ENCODE measurements at regions not wholly inside any gene's neighbourhood (a gene's known extent, or its start where the extent isn't known, plus 50 kb on each side); places are given as distances from the start of the nearest gene placed in this dataset.

GRCh38 chr11:104588446-104588845, 309.8 kb downstream of the CASP12 start:
- DNase-seq (ENCODE audit: insufficient read length, low spot score) = no peak
- TF ChIP-seq, protein P1, sequence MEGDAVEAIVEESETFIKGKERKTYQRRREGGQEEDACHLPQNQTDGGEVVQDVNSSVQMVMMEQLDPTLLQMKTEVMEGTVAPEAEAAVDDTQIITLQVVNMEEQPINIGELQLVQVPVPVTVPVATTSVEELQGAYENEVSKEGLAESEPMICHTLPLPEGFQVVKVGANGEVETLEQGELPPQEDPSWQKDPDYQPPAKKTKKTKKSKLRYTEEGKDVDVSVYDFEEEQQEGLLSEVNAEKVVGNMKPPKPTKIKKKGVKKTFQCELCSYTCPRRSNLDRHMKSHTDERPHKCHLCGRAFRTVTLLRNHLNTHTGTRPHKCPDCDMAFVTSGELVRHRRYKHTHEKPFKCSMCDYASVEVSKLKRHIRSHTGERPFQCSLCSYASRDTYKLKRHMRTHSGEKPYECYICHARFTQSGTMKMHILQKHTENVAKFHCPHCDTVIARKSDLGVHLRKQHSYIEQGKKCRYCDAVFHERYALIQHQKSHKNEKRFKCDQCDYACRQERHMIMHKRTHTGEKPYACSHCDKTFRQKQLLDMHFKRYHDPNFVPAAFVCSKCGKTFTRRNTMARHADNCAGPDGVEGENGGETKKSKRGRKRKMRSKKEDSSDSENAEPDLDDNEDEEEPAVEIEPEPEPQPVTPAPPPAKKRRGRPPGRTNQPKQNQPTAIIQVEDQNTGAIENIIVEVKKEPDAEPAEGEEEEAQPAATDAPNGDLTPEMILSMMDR (IDR thresholded peaks at IDR 0.05; ENCODE audit: insufficient read depth, missing control alignments) = no peak
- no peak for FAIRE-seq

- DNase-seq (ENCODE audit: insufficient read length, low spot score) (no peak), FAIRE-seq (no peak)
- TF ChIP-seq, protein P1 (IDR thresholded peaks at IDR 0.05; ENCODE audit: insufficient read depth, missing control alignments) = no peak
Observed at GRCh38 chr11:104584823-104585222, 313.4 kb downstream of the CASP12 start.

GRCh38 chr11:104583857-104584256, 314.4 kb downstream of the CASP12 start:
- no peak for DNase-seq (ENCODE audit: insufficient read length, low spot score)
- TF ChIP-seq, protein P1 (IDR thresholded peaks at IDR 0.05; ENCODE audit: insufficient read depth, missing control alignments) = no peak

GRCh38 chr11:104582431-104582830, 315.8 kb downstream of the CASP12 start:
- TF ChIP-seq, protein P1 (IDR thresholded peaks at IDR 0.05; ENCODE audit: insufficient read depth, missing control alignments) = no peak
- FAIRE-seq = no peak
- no peak for DNase-seq (ENCODE audit: insufficient read length, low spot score)

More at GRCh38 chr11:104583857-104584256, 314.4 kb downstream of the CASP12 start:
- no peak for FAIRE-seq

DNA sequence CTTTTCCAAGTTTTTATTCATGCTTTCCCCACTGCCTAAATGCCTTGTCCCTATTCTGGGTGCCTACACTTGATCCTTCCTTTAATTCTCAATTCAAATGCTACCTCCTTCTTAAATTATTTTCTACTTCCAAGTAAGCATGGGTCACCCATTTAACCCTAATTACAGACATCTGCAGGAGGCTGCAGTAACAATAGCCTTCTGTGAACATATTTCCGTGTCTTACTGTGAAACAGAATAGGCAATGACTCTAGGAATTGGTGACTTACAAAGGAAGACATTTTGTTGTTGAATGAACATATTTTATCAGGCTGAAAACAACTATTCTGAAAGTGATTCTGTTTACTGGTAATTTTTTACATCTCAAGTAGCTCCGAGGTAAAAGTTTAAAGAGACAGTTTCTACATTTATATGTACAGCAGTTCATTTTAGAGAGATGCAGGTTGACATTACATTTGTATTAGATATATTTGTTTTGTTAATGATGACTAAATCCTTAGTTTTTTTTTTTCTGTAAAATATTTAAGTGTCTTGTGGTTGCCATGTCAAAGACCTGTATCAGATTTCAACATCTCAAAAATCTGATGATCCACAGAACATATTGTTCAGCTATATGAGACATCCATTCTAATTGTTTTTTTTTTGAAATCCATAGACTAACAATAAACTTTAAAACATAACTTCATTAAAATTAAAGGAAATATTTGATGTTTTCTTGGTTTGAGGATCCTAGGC, 316.8 kb downstream of the CASP12 start:
- TF ChIP-seq, protein P1 (IDR thresholded peaks at IDR 0.05; ENCODE audit: insufficient read depth, missing control alignments) = no peak
- no peak for FAIRE-seq
- DNase-seq (ENCODE audit: insufficient read length, low spot score) = no peak

GRCh38 chr11:104573441-104573990, 324.7 kb downstream of the CASP12 start:
- FAIRE-seq = no peak
- DNase-seq (ENCODE audit: insufficient read length, low spot score) = no peak
- TF ChIP-seq, protein P1 (IDR thresholded peaks at IDR 0.05; ENCODE audit: insufficient read depth, missing control alignments) = no peak

- TF ChIP-seq, protein P1 (IDR thresholded peaks at IDR 0.05; ENCODE audit: insufficient read depth, missing control alignments) = no peak
- DNase-seq (ENCODE audit: insufficient read length, low spot score) (no peak), FAIRE-seq (no peak)
Observed at GRCh38 chr11:104572279-104572678, 326.0 kb downstream of the CASP12 start.
